Panc1 (cell line): ENCODE measurements at regions not wholly inside any gene's neighbourhood (a gene's known extent, or its start where the extent isn't known, plus 50 kb on each side); places are given as distances from the start of the nearest gene placed in this dataset.

ENCODE experiments used
- CTCF ChIP-seq: fragments of 450-650 bp; IDR thresholded peaks from 2 replicates; pipeline ENCODE4 v1.5.1; 2017; ENCODE audit warnings: mild to moderate bottlenecking
- POLR2AphosphoS5 ChIP-seq: IDR thresholded peaks from 2 replicates; pipeline ENCODE4 v1.6.1; 2012; ENCODE audit warnings: mild to moderate bottlenecking, low read depth, low read length, moderate library complexity
- REST ChIP-seq, 2 experiments: IDR thresholded peaks; 2 replicates each; pipeline ENCODE4 v1.6.1; 2011 to 2012; ENCODE audit warnings: low read depth in 2 of 2, control low read depth in 1 of 2, low read length in 1 of 2, mild to moderate bottlenecking in 1 of 2, moderate library complexity in 1 of 2; ENCODE audit not compliant: insufficient read depth in 1 of 2
- SIN3A ChIP-seq: IDR thresholded peaks from 2 replicates; pipeline ENCODE4 v1.6.1; 2012; ENCODE audit warnings: low read depth, mild to moderate bottlenecking, low read length, moderate library complexity, borderline replicate concordance; ENCODE audit not compliant: insufficient read depth
- TCF7L2 ChIP-seq: IDR thresholded peaks from 2 replicates; pipeline ENCODE4 v1.6.1; 2011; ENCODE audit warnings: mild to moderate bottlenecking, low read depth, low read length, inconsistent platforms

DNA sequence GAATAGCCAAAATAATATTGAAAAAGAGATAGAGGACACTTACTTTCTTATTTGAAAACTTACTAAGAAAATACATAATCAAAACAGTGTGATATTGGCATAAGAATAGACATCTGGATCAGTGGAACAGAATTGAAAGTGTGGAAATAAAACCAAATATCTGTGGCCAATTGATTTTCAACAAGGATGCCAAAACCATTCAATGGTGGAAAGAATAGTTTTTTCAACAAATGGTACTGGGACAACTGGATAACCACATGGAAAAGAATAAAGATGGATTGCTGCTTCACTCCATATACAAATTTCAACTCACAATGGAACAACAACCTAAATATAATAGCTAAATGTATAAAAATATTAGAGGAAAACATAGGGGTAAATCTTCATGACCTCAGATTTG is 152.5 kb upstream of the GPR149 start:
- TF ChIP-seq REST (IDR thresholded peaks at IDR 0.05; ENCODE audit: insufficient read depth in 1 of 2, low read depth in 2 of 2, low read length in 1 of 2) (no peak), CTCF (no peak), POLR2AphosphoS5 (no peak), SIN3A (no peak), TCF7L2 (no peak)
